Ascending aorta (tissue), 2 donors: ENCODE measurements at regions not wholly inside any gene's neighbourhood (a gene's known extent, or its start where the extent isn't known, plus 50 kb on each side); places are given as distances from the start of the nearest gene placed in this dataset.

Source experiments
- DNase-seq, 2 donors: peaks; one replicate each; pipeline ENCODE4 v3.0.0-alpha.2; 2019; ENCODE audit warnings: low spot score in 2 of 2
- H3K27ac ChIP-seq, 2 donors: fragments of 200-600 bp; sonication (generic); one replicate each; pipeline ENCODE4 v1.5.1; 2016 to 2017; ENCODE audit warnings: mild to moderate bottlenecking in 1 of 2
- H3K27me3 ChIP-seq: fragments of 200-600 bp; sonication (generic); one replicate; pipeline ENCODE4 v1.5.1; 2017
- H3K36me3 ChIP-seq, 2 donors: fragments of 200-600 bp; sonication (generic); one replicate each; pipeline ENCODE4 v1.5.1; 2016
- H3K4me1 ChIP-seq, 2 donors: fragments of 200-600 bp; sonication (generic); one replicate each; pipeline ENCODE4 v1.5.1; 2016 to 2017; ENCODE audit warnings: mild to moderate bottlenecking in 1 of 2
- H3K4me3 ChIP-seq, 2 donors: fragments of 200-600 bp; sonication (generic); one replicate each; pipeline ENCODE4 v1.5.1; 2016 to 2017; ENCODE audit warnings: mild to moderate bottlenecking in 1 of 2
- H3K9me3 ChIP-seq, 2 donors: fragments of 200-600 bp; sonication (generic); one replicate each; pipeline ENCODE4 v1.5.1; 2016
- CTCF ChIP-seq, 3 experiments: fragments of 200-600 bp in 2 of 3; fragments of 450-650 bp in 1 of 3; sonication (generic) in 2 of 3; IDR thresholded peaks; one replicate each; pipeline ENCODE4 v1.5.1; 2016 to 2019; ENCODE audit warnings: antibody characterized with exemption in 3 of 3, mild to moderate bottlenecking in 1 of 3, moderate library complexity in 1 of 3
- intact Hi-C: fragments of 100-400 bp; cut with DNase I; formaldehyde crosslinking; loops from one replicate; pipeline ENCODE4 v1.15.1; 2023

- Histone ChIP-seq H3K27ac (peak overlapping the region in 1 of 2 donors; percentile 23), H3K9me3 (no peaks in the 10 kb centered on the region)
- DNase-seq = no peak
Measured at GRCh38 chr18:68478246-68478645, 236.7 kb downstream of the TMX3 start.

GRCh38 chr18:68475883-68476282 is 239.0 kb downstream of the TMX3 start:
- DNase-seq = no peak
- Histone ChIP-seq H3K27ac (no peak overlapping the region), H3K36me3 (no peaks in the 10 kb centered on the region), H3K4me1 (no peaks in the 10 kb centered on the region), H3K27me3 (no peaks in the 10 kb centered on the region), H3K4me3 (no peak overlapping the region), H3K9me3 (no peaks in the 10 kb centered on the region)
- no peak for TF ChIP-seq CTCF (IDR thresholded peaks at IDR 0.05)
- intact Hi-C loops = no loop called here

More at GRCh38 chr18:68478246-68478645, 236.7 kb downstream of the TMX3 start:
- intact Hi-C loops = no loop called here
- no peak for TF ChIP-seq CTCF (IDR thresholded peaks at IDR 0.05)
- no peaks in the 10 kb centered on the region for H3K36me3 ChIP-seq
- no peaks in the 10 kb centered on the region for H3K27me3 ChIP-seq
- H3K4me1 ChIP-seq = no peaks in the 10 kb centered on the region
- H3K4me3 ChIP-seq = no peak overlapping the region

GRCh38 chr18:68472701-68473295 is 242.1 kb downstream of the TMX3 start:
- Histone ChIP-seq H3K4me1 (peaks cover 0 to 4% of the 10 kb centered on the region in 2 donors), H3K36me3 (no peaks in the 10 kb centered on the region), H3K27ac (no peak overlapping the region), H3K27me3 (no peaks in the 10 kb centered on the region), H3K4me3 (no peak overlapping the region), H3K9me3 (no peaks in the 10 kb centered on the region)
- DNase-seq = no peak
- no peak for TF ChIP-seq CTCF (IDR thresholded peaks at IDR 0.05)
- intact Hi-C loops = loop anchor here (5.0 kb wide), 1 partner anchor 240 kb away; no protein-coding TSS in a partner anchor

GRCh38 chr18:68469049-68469625 is 245.8 kb downstream of the TMX3 start:
- Histone ChIP-seq H3K36me3 (no peaks in the 10 kb centered on the region), H3K4me1 (peaks cover 0 to 4% of the 10 kb centered on the region in 2 donors), H3K9me3 (no peaks in the 10 kb centered on the region), H3K27ac (peak overlapping the region in 1 of 2 donors; percentile 63), H3K27me3 (no peaks in the 10 kb centered on the region), H3K4me3 (no peak overlapping the region)
- intact Hi-C loops = loop anchor here (10.0 kb wide), 1 partner anchor 146 kb away; no protein-coding TSS in a partner anchor
- no peak for DNase-seq
- no peak for TF ChIP-seq CTCF (IDR thresholded peaks at IDR 0.05)

GRCh38 chr18:68467957-68468356 is 247.0 kb downstream of the TMX3 start:
- H3K27ac ChIP-seq = no peak overlapping the region
- H3K4me1 ChIP-seq = peaks cover 0 to 4% of the 10 kb centered on the region in 2 donors
- no peak for DNase-seq
- no peaks in the 10 kb centered on the region for H3K9me3 ChIP-seq
- no peaks in the 10 kb centered on the region for H3K27me3 ChIP-seq
- H3K4me3 ChIP-seq = no peak overlapping the region
- H3K36me3 ChIP-seq = no peaks in the 10 kb centered on the region
- intact Hi-C loops = loop anchor here (10.0 kb wide), 1 partner anchor 147 kb away; no protein-coding TSS in a partner anchor
- no peak for TF ChIP-seq CTCF (IDR thresholded peaks at IDR 0.05)
